A549 (cell line): ENCODE measurements at regions not wholly inside any gene's neighbourhood (a gene's known extent, or its start where the extent isn't known, plus 50 kb on each side); places are given as distances from the start of the nearest gene placed in this dataset.
A peak's percentile ranks its signal among the peaks of the same experiment; 100 is the strongest.

Source experiments
- ATAC-seq, 2 experiments: fragments of 200-7000 bp in 1 of 2; fragments of >200 bp in 1 of 2; cut with Nextera tagmentation in 1 of 2; cut with Tn5 transposase in 1 of 2; 3 replicates each; pipeline versions ENCODE4 v1.8.0 to v1.9.1; 2018 to 2020; ENCODE audit warnings: mild to moderate bottlenecking in 1 of 2, moderate library complexity in 1 of 2
- CTCF ChIA-PET: fragments of 300-600 bp; sonication (Branson Sonifier 250); formaldehyde crosslinking; extraction: SDS; loops from one replicate; lab custom pipeline; 2021; ENCODE audit warnings: antibody characterized with exemption, inconsistent platforms; lab: Yijun Ruan, JAX
- POLR2A ChIA-PET: fragments of 350-600 bp; formaldehyde crosslinking; extraction: SDS; loops from one replicate; lab custom pipeline; 2021; ENCODE audit warnings: antibody characterized with exemption, inconsistent platforms; lab: Yijun Ruan, JAX
- DNase-seq, 2 experiments: peaks; one replicate each; pipeline versions ENCODE4 v3.0.0 to v3.0.0-alpha.2; 2011 to 2016; ENCODE audit warnings: low read depth in 1 of 2, low spot score in 1 of 2
- FAIRE-seq: peaks from 2 replicates; lab custom pipeline; 2011; peaks lifted over from hg19 to GRCh38; lab: Jason Lieb, UNC
- H3K27ac ChIP-seq, 2 experiments: fragments of >200 bp; sonication (Bioruptor Twin); formaldehyde crosslinking; 3 replicates each; pipeline ENCODE4 v1.5.1; 2016 to 2017
- H3K4me1 ChIP-seq: fragments of >200 bp; sonication (Bioruptor Twin); formaldehyde crosslinking; 3 replicates; pipeline ENCODE4 v1.6.1; 2016
- H3K4me2 ChIP-seq: fragments of >200 bp; sonication (Bioruptor Twin); formaldehyde crosslinking; 3 replicates; pipeline ENCODE4 v1.6.1; 2016
- H3K4me3 ChIP-seq: fragments of >200 bp; sonication (Bioruptor Twin); formaldehyde crosslinking; 3 replicates; pipeline ENCODE4 v1.5.1; 2016
- H3K9me3 ChIP-seq: fragments of >200 bp; sonication (Bioruptor Twin); formaldehyde crosslinking; 3 replicates; pipeline ENCODE4 v1.6.1; 2016
- ATOH8 ChIP-seq: fragments of 250-450 bp; sonication (Bioruptor Pico); IDR thresholded peaks from 2 replicates; pipeline ENCODE4 v1.5.0; 2020; ENCODE audit warnings: low read depth, mild to moderate bottlenecking, moderate library complexity
- BCL3 ChIP-seq: fragments of >200 bp; sonication (Bioruptor Twin); formaldehyde crosslinking; IDR thresholded peaks from 3 replicates; pipeline ENCODE4 v1.6.1; 2016
- BHLHE40 ChIP-seq: IDR thresholded peaks from 2 replicates; pipeline ENCODE4 v1.6.1; 2012; ENCODE audit warnings: low read depth, low read length, inconsistent platforms
- CBX8 ChIP-seq: fragments of 200-600 bp; sonication (generic); IDR thresholded peaks from 2 replicates; pipeline ENCODE4 v1.6.1; 2016
- EHF ChIP-seq: fragments of 250-450 bp; sonication (Bioruptor Pico); IDR thresholded peaks from 2 replicates; pipeline ENCODE4 v1.5.0; 2020; ENCODE audit warnings: mild to moderate bottlenecking
- EHMT2 ChIP-seq: fragments of 200-600 bp; sonication (generic); IDR thresholded peaks from 2 replicates; pipeline ENCODE4 v1.6.1; 2016; ENCODE audit warnings: antibody characterized with exemption, low read depth, mild to moderate bottlenecking, moderate library complexity
- ELK1 ChIP-seq: fragments of 150-350 bp; IDR thresholded peaks from 2 replicates; pipeline ENCODE4 v1.6.1; 2014; ENCODE audit warnings: low read depth, mild to moderate bottlenecking, low read length
- EP300 ChIP-seq, 2 experiments: fragments of >200 bp; sonication (Bioruptor Twin); formaldehyde crosslinking; IDR thresholded peaks; 2 replicates in 1 of 2; 3 replicates in 1 of 2; pipeline ENCODE4 v1.6.1; 2016 to 2017
- FOSL2 ChIP-seq, 2 experiments: fragments of 450-650 bp in 1 of 2; fragments of >200 bp in 1 of 2; sonication (Bioruptor Twin) in 1 of 2; formaldehyde crosslinking; IDR thresholded peaks; 2 replicates each; pipeline versions ENCODE4 v1.5.0 to v1.6.1; 2016 to 2020; ENCODE audit warnings: mild to moderate bottlenecking in 1 of 2, moderate library complexity in 1 of 2
- HEYL ChIP-seq: fragments of 250-450 bp; sonication (Bioruptor Pico); IDR thresholded peaks from 2 replicates; pipeline ENCODE4 v1.8.0; 2021; ENCODE audit warnings: mild to moderate bottlenecking, moderate library complexity
- HOXA7 ChIP-seq: fragments of 250-450 bp; sonication (Bioruptor Pico); IDR thresholded peaks from 2 replicates; pipeline ENCODE4 v1.5.0; 2020; ENCODE audit warnings: mild to moderate bottlenecking, moderate library complexity
- HOXB13 ChIP-seq: fragments of 250-450 bp; sonication (Bioruptor Pico); IDR thresholded peaks from 2 replicates; pipeline ENCODE4 v1.5.0; 2020; ENCODE audit warnings: low read depth, mild to moderate bottlenecking, moderate library complexity
- HOXB5 ChIP-seq: fragments of 250-450 bp; sonication (Bioruptor Pico); IDR thresholded peaks from 2 replicates; pipeline ENCODE4 v1.5.0; 2020; ENCODE audit warnings: mild to moderate bottlenecking, moderate library complexity
- JUNB ChIP-seq: fragments of >200 bp; sonication (Bioruptor Twin); formaldehyde crosslinking; IDR thresholded peaks from 2 replicates; pipeline ENCODE4 v1.6.1; 2016
- MAX ChIP-seq: IDR thresholded peaks from 2 replicates; pipeline ENCODE4 v1.6.1; 2012
- MYC ChIP-seq: IDR thresholded peaks from 2 replicates; pipeline ENCODE4 v1.6.1; 2012; ENCODE audit warnings: mild to moderate bottlenecking, inconsistent platforms, low read length, improper control_type of control experiment, borderline replicate concordance
- NFE2L2 ChIP-seq: fragments of 150-350 bp; conservative IDR thresholded peaks from 2 replicates; pipeline ENCODE4 v1.6.1; 2014; ENCODE audit warnings: low read length
- NR3C1 ChIP-seq: fragments of >200 bp; sonication (Bioruptor Twin); formaldehyde crosslinking; IDR thresholded peaks from 3 replicates; pipeline ENCODE4 v1.6.1; 2017
- PHF8 ChIP-seq: fragments of 200-600 bp; sonication (generic); IDR thresholded peaks from 2 replicates; pipeline ENCODE4 v1.6.1; 2016; ENCODE audit warnings: low read depth, mild to moderate bottlenecking, antibody characterized with exemption, moderate library complexity, borderline replicate concordance
- POLR2A ChIP-seq: IDR thresholded peaks from 2 replicates; pipeline ENCODE4 v1.6.1; 2012; ENCODE audit warnings: mild to moderate bottlenecking, low read length
- POLR2AphosphoS2 ChIP-seq: conservative IDR thresholded peaks from 2 replicates; pipeline ENCODE4 v1.6.1; 2012; ENCODE audit warnings: low read length, improper control_type of control experiment, inconsistent platforms
- REST ChIP-seq: fragments of 200-600 bp; sonication (generic); IDR thresholded peaks from 2 replicates; pipeline ENCODE4 v1.6.1; 2016; ENCODE audit warnings: antibody characterized with exemption, mild to moderate bottlenecking, moderate library complexity
- SREBF2 ChIP-seq: fragments of 450-650 bp; IDR thresholded peaks from 2 replicates; pipeline ENCODE4 v1.6.1; 2014; ENCODE audit warnings: mild to moderate bottlenecking, moderate library complexity
- TFCP2L1 ChIP-seq: fragments of 250-450 bp; sonication (Bioruptor Pico); IDR thresholded peaks from 2 replicates; pipeline ENCODE4 v1.5.0; 2021; ENCODE audit warnings: mild to moderate bottlenecking
- ZSCAN20 ChIP-seq: fragments of 250-450 bp; sonication (Bioruptor Pico); IDR thresholded peaks from 2 replicates; pipeline ENCODE4 v1.8.0; 2022; ENCODE audit warnings: mild to moderate bottlenecking, moderate library complexity
- WGBS: methylation state at CpG from one replicate; pipeline ENCODE4 v1.1.6; 2017; ENCODE audit errors: missing lambda C conversion rate; 5-methylcytosine and 5-hydroxymethylcytosine counted together

GRCh38 chr3:8444883-8445282 lies 56.7 kb upstream of the LMCD1 start (continued):
- TF ChIP-seq ATOH8 (CRISPR knock-in tag) (no peak), TFCP2L1 (CRISPR knock-in tag) (no peak), HEYL (peak; percentile 18; the same call in 1 of the 2 replicates), MYC (no peak), HOXA7 (peak; percentile 21; the same call in 1 of the 2 replicates), MAX (no peak), POLR2A (no peak), EHF (CRISPR knock-in tag) (no peak; the same call in 1 of the 2 replicates), ELK1 (no peak), REST (no peak), NFE2L2 (no peak), EP300 (IDR thresholded peaks at IDR 0.05) (no peak; a peak in 1 of 5 replicates), NR3C1 (no peak), JUNB (no peak), CBX8 (no peak), BHLHE40 (no peak), POLR2AphosphoS2 (no peak), FOSL2 (IDR thresholded peaks at IDR 0.05) (no peak), FOSL2 (CRISPR knock-in tag; IDR thresholded peaks at IDR 0.05) (no peak), SREBF2 (no peak), PHF8 (no peak), EHMT2 (no peak)

- Histone ChIP-seq H3K9me3 (no peaks in the 10 kb centered on the region), H3K4me2 (peak overlapping the region; percentile 93), H3K4me1 (peaks cover 64% of the 10 kb centered on the region), H3K4me3 (no peak overlapping the region), H3K27ac (peak overlapping the region; percentile 94 to 99)
- DNase-seq = peak in 1 of 2 experiments; percentile 82
- peak in 1 of 2 experiments; percentile 29; a peak in 3 of 6 replicates for ATAC-seq
- TF ChIP-seq FOSL2 (IDR thresholded peaks at IDR 0.05) = no peak
- peak; percentile 58 for TF ChIP-seq FOSL2 (CRISPR knock-in tag; IDR thresholded peaks at IDR 0.05)
- 0 out of 2 replicates have a peak, but pooled peaks have one; percentile 26 for TF ChIP-seq EHF (CRISPR knock-in tag)
- peak; percentile 41; the same call in 1 of the 2 replicates for TF ChIP-seq HOXB13 (CRISPR knock-in tag)
- TF ChIP-seq PHF8 = no peak
- peak; percentile 51; the same call in 1 of the 2 replicates for TF ChIP-seq HOXB5 (CRISPR knock-in tag)
- no peak for TF ChIP-seq BCL3
- TF ChIP-seq ZSCAN20 = peak; percentile 66; the same call in 1 of the 2 replicates
- FAIRE-seq = no peak
- WGBS = 0% methylated on average over 2 of the region's 2 CpGs
- ChIA-PET POLR2A (interaction anchor here (4.5 to 5.1 kb wide), 2 partner anchors 11 to 56 kb away, joined by 51 to 194 read pairs; partner anchors contain the start of gene LMCD1), CTCF (interaction anchor here (0.7 to 5.5 kb wide), 6 partner anchors 12 to 324 kb away, joined by 3 to 121 read pairs (median 23); partner anchors contain the start of genes LMCD1 and OXTR)
Observed at GRCh38 chr3:8445861-8446260, 55.8 kb upstream of the LMCD1 start.
